ENCODE measurements at regions not wholly inside any gene's neighbourhood (a gene's known extent, or its start where the extent isn't known, plus 50 kb on each side); places are given as distances from the start of the nearest gene placed in this dataset.

DNA sequence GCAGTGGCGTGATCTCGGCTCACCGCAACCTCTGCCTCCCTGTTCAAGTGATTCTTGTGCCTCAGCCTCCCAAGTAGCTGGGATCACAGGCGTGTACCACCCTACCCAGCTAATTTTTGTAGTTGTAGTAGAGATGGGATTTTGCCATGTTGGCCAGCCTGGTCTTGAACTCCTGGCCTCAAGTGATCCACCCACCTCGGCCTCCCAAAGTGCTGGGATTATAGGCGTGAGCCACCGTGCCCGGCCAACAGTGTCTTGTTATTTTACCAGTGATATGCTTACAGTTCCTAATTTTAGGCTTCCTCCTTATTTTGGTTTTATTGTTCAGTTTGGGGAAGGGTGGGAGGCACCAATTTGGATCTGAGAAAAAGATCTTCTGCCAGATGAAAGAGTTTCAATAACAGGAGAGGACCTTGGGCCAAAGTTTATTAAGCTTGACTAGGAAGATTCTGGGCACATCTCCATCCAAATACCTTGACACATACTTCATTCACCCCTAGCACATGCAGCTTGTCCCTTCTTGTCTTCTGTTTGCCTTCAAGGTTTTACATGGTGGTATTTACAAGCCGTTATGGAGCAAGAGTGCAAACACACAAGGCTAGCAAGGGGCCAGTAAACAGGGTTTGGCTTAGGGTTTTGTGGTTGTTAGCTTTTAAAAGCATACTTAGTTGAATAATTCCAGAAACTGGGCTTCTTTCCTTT, 168.1 kb upstream of the DMRT1 start (continued):
- TF ChIP-seq, protein P1, sequence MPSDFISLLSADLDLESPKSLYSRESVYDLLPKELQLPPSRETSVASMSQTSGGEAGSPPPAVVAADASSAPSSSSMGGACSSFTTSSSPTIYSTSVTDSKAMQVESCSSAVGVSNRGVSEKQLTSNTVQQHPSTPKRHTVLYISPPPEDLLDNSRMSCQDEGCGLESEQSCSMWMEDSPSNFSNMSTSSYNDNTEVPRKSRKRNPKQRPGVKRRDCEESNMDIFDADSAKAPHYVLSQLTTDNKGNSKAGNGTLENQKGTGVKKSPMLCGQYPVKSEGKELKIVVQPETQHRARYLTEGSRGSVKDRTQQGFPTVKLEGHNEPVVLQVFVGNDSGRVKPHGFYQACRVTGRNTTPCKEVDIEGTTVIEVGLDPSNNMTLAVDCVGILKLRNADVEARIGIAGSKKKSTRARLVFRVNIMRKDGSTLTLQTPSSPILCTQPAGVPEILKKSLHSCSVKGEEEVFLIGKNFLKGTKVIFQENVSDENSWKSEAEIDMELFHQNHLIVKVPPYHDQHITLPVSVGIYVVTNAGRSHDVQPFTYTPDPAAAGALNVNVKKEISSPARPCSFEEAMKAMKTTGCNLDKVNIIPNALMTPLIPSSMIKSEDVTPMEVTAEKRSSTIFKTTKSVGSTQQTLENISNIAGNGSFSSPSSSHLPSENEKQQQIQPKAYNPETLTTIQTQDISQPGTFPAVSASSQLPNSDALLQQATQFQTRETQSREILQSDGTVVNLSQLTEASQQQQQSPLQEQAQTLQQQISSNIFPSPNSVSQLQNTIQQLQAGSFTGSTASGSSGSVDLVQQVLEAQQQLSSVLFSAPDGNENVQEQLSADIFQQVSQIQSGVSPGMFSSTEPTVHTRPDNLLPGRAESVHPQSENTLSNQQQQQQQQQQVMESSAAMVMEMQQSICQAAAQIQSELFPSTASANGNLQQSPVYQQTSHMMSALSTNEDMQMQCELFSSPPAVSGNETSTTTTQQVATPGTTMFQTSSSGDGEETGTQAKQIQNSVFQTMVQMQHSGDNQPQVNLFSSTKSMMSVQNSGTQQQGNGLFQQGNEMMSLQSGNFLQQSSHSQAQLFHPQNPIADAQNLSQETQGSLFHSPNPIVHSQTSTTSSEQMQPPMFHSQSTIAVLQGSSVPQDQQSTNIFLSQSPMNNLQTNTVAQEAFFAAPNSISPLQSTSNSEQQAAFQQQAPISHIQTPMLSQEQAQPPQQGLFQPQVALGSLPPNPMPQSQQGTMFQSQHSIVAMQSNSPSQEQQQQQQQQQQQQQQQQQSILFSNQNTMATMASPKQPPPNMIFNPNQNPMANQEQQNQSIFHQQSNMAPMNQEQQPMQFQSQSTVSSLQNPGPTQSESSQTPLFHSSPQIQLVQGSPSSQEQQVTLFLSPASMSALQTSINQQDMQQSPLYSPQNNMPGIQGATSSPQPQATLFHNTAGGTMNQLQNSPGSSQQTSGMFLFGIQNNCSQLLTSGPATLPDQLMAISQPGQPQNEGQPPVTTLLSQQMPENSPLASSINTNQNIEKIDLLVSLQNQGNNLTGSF (CRISPR knock-in tag; IDR thresholded peaks at IDR 0.05): no peak
- TF ChIP-seq PHF21A (CRISPR knock-in tag; IDR thresholded peaks at IDR 0.05): peak; percentile 40; the same call in 1 of the 2 replicates
- TF ChIP-seq, protein P2, sequence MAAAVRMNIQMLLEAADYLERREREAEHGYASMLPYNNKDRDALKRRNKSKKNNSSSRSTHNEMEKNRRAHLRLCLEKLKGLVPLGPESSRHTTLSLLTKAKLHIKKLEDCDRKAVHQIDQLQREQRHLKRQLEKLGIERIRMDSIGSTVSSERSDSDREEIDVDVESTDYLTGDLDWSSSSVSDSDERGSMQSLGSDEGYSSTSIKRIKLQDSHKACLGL (CRISPR knock-in tag; IDR thresholded peaks at IDR 0.05): no peak
- peak; percentile 85 for TF ChIP-seq ZNF644 (CRISPR knock-in tag; IDR thresholded peaks at IDR 0.05; ENCODE audit: low read depth)
- no peak for TF ChIP-seq MEIS1 (CRISPR knock-in tag; IDR thresholded peaks at IDR 0.05; ENCODE audit: borderline replicate concordance)
- TF ChIP-seq ZSCAN22 (CRISPR knock-in tag; IDR thresholded peaks at IDR 0.05): no peak
- TF ChIP-seq, protein P3, sequence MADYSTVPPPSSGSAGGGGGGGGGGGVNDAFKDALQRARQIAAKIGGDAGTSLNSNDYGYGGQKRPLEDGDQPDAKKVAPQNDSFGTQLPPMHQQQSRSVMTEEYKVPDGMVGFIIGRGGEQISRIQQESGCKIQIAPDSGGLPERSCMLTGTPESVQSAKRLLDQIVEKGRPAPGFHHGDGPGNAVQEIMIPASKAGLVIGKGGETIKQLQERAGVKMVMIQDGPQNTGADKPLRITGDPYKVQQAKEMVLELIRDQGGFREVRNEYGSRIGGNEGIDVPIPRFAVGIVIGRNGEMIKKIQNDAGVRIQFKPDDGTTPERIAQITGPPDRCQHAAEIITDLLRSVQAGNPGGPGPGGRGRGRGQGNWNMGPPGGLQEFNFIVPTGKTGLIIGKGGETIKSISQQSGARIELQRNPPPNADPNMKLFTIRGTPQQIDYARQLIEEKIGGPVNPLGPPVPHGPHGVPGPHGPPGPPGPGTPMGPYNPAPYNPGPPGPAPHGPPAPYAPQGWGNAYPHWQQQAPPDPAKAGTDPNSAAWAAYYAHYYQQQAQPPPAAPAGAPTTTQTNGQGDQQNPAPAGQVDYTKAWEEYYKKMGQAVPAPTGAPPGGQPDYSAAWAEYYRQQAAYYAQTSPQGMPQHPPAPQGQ (CRISPR knock-in tag; IDR thresholded peaks at IDR 0.05; ENCODE audit: borderline replicate concordance): no peak
- TF ChIP-seq ZNF260 (CRISPR knock-in tag; IDR thresholded peaks at IDR 0.05; ENCODE audit: borderline replicate concordance, low read depth): no peak
- TF ChIP-seq ZEB1 (IDR thresholded peaks at IDR 0.05; ENCODE audit: insufficient replicate concordance, low read depth): no peak
- TF ChIP-seq, protein P4, sequence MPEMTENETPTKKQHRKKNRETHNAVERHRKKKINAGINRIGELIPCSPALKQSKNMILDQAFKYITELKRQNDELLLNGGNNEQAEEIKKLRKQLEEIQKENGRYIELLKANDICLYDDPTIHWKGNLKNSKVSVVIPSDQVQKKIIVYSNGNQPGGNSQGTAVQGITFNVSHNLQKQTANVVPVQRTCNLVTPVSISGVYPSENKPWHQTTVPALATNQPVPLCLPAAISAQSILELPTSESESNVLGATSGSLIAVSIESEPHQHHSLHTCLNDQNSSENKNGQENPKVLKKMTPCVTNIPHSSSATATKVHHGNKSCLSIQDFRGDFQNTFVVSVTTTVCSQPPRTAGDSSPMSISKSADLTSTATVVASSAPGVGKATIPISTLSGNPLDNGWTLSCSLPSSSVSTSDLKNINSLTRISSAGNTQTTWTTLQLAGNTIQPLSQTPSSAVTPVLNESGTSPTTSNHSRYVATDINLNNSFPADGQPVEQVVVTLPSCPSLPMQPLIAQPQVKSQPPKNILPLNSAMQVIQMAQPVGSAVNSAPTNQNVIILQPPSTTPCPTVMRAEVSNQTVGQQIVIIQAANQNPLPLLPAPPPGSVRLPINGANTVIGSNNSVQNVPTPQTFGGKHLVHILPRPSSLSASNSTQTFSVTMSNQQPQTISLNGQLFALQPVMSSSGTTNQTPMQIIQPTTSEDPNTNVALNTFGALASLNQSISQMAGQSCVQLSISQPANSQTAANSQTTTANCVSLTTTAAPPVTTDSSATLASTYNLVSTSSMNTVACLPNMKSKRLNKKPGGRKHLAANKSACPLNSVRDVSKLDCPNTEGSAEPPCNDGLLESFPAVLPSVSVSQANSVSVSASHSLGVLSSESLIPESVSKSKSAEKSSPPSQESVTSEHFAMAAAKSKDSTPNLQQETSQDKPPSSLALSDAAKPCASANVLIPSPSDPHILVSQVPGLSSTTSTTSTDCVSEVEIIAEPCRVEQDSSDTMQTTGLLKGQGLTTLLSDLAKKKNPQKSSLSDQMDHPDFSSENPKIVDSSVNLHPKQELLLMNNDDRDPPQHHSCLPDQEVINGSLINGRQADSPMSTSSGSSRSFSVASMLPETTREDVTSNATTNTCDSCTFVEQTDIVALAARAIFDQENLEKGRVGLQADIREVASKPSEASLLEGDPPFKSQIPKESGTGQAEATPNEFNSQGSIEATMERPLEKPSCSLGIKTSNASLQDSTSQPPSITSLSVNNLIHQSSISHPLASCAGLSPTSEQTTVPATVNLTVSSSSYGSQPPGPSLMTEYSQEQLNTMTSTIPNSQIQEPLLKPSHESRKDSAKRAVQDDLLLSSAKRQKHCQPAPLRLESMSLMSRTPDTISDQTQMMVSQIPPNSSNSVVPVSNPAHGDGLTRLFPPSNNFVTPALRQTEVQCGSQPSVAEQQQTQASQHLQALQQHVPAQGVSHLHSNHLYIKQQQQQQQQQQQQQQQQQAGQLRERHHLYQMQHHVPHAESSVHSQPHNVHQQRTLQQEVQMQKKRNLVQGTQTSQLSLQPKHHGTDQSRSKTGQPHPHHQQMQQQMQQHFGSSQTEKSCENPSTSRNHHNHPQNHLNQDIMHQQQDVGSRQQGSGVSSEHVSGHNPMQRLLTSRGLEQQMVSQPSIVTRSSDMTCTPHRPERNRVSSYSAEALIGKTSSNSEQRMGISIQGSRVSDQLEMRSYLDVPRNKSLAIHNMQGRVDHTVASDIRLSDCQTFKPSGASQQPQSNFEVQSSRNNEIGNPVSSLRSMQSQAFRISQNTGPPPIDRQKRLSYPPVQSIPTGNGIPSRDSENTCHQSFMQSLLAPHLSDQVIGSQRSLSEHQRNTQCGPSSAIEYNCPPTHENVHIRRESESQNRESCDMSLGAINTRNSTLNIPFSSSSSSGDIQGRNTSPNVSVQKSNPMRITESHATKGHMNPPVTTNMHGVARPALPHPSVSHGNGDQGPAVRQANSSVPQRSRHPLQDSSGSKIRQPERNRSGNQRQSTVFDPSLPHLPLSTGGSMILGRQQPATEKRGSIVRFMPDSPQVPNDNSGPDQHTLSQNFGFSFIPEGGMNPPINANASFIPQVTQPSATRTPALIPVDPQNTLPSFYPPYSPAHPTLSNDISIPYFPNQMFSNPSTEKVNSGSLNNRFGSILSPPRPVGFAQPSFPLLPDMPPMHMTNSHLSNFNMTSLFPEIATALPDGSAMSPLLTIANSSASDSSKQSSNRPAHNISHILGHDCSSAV (CRISPR knock-in tag; IDR thresholded peaks at IDR 0.05; ENCODE audit: borderline replicate concordance): no peak
- no peak for TF ChIP-seq SPEN (CRISPR knock-in tag; IDR thresholded peaks at IDR 0.05; ENCODE audit: low read depth)
- peak; percentile 59; the same call in 1 of the 2 replicates for TF ChIP-seq FOXK1 (CRISPR knock-in tag; IDR thresholded peaks at IDR 0.05; ENCODE audit: borderline replicate concordance, low read depth)

All from HepG2 (cell line).